HG03095 (cell line): ENCODE measurements at regions not wholly inside any gene's neighbourhood (a gene's known extent, or its start where the extent isn't known, plus 50 kb on each side); places are given as distances from the start of the nearest gene placed in this dataset.

ENCODE experiments used
- ATAC-seq: cut with Tn5 transposase; IDR thresholded peaks from one replicate; pipeline ENCODE4 v1.9.1; 2021; ENCODE audit warnings: moderate library complexity; ENCODE audit not compliant: unreplicated experiment

DNA sequence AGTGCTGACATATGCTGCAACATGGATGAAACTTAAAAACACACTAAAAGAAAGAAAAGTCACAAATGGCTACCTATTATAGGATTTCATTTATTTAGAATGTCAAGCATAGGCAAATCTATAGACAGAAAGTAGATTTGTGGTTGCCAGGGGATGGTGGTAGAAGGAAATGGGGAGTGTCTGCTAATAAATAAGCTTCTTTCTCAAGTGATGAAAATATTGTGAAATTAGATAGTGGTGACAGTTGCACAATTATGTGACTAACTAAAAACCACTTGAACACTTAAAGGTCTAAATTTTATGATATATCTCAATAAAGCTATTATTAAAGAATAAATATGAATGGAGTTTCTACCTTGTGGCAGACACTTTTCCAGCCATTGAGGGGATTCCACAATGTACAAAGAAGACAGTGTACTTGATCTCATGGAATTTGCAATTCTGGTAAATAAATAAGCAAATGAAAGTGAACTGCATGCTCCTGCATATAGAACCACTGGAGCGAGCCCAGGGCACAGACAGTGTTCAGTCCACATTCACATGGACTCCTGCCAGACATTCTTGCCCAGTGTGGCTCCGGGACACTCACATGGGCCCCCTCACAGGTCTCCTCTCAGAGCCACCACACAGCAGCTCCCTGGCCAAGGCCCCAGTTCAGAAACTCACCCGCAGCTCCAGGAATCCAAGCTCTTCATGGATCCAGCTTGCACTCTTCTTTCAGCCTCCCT, 107.1 kb upstream of the ARID2 start:
- ATAC-seq: no peak

DNA sequence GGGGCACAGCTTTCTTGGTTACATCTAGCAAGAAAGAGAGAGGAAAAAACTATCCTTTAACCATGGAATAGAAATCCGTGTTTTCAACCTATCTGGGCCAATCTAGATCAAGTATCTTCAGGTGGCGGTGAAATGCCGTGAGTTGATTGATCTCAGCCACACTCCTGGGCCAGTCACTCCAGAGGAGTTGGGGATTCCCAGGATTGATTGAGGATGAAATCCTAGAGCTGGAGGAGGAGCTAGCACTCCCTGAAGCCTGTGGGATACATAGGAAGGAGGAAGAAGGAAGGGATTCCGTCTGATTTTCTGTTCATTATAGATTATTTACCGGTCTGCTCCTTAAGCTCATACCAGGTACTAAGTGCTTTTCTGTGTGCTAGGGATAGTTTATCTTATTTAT, 106.3 kb upstream of the ARID2 start:
- no peak for ATAC-seq

DNA sequence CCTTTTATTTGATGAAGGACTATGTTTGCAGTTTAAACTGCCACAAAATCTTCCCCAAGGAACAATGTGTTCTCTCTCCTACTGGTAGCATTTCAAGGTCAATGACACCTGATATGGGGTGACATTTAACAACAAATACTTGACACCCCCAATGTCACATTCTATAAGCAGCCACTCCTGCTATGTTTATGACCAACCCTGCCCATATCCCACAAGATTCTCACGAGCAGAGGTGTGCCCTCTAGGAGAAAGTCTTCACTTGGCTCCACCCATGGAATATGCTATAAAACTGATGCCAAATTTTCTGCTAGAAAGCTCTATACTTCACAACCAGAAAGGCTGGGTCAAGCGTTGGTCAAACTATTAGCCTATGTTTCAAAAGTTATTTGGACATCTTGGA, 105.6 kb upstream of the ARID2 start:
- ATAC-seq: no peak

DNA sequence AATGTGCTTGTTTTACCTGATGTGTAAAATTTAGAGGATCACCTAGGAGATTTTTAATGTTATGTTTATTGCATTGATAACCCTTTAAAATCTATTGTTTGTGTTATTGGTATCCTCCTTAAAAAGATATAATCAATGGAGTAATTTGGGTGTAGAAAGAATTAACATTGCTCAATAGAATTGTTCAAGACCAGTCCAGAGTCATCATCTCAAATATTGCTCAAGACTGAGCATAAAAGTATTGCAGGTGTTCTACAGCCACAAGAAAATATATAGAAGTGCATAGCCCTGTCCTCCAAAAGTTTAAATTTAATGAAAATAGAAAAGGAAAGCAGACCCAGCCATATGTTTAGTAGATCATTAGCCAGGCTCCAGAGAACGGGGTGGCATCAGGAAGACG, 102.5 kb upstream of the ARID2 start:
- ATAC-seq: no peak

DNA sequence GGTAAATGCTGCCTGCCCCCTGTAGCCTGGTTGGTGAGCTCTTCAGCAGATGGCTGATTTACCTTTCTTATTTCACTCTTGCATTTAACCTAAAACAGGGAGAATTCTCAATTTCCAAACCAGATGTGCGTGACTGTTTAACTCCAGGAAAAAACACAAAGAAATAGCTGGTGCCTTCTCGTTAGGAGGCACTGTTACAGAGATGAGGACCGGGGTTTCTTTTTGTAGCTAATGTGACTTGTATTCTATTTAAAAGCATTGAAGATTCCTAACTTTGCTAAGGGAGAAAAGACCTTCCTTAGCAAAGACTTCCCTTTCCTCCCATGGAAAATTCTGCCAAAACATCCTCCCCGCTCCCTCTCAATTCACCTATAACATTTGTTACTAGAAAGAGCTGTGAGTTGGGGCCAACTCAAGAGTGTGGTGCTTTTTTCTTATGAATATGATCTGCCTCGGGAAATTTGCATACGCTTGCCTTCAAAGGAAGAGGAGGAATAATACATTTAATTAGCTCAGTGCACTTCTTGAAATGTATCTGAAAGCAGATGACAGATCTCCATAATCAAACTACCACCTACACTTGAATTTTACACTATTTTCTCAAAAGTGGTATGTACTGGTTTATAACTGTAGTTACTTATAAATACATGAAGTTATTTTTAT, 102.0 kb upstream of the ARID2 start:
- ATAC-seq: no peak

DNA sequence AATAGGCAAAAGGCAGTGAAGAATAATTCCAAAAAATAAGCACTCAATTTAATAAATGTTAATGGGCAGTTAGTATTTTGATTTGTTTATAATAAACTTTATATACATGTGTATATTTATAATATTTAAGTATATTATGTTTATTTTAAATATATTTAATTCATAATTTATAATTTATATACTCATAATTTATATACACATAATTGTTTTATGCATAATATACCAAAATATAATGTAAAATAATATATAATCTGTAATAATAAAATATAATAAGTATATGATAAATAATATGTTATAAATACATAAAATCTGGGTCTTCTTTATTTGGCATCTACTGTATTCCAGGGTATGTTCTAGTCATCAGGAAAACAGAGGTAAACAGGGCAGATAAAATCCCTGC, 100.2 kb upstream of the ARID2 start:
- no peak for ATAC-seq

DNA sequence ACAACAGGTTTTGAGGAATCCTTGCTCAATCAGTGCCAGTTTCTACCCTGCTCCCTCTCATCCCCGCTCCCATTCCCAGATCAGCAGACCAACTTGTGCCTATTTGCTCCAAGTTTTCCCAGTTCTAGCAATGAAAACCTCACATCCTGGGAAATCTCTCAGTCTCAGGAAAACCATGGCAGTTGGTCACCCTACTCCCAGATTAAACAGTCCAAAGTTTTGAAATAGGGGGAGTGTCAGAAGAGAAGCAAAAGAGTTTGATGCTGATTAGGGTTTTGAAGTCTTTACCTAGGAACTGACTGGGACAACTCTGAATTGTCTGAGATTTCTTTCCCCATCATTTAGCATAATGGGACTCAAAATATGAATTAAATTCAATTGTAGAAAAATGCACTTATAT, 95.8 kb upstream of the ARID2 start:
- ATAC-seq: no peak

DNA sequence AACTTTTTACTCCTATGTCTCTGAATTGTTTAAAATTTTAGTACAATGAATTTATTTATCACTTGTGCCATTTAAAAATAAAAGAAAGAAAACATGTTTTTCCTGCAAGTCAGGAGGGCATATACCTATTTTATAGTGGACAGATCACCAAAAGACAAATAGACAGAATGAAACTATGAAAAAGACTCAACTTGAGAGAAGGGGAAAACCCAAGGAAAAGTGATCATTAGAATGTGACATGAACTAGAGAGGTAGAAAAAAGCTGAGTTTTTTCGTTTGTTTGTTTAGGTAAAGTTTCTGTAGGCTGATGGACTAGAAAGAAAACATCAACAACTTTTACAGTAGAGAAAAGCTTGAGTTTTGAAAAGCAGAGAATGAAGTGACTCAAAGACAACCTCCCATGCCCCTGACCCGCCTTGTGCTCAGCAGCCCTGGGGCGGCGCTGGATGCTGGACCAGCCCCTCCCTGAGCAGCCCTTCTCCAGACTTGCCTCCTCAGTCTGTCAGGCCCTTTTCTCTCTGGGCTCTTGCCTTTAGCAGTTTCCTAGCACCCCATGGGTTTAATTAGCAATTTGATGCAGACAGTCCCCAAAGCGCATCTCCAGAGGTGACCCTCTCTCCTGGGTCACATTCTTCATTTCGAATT, 95.1 kb upstream of the ARID2 start:
- ATAC-seq: peak; percentile 74

DNA sequence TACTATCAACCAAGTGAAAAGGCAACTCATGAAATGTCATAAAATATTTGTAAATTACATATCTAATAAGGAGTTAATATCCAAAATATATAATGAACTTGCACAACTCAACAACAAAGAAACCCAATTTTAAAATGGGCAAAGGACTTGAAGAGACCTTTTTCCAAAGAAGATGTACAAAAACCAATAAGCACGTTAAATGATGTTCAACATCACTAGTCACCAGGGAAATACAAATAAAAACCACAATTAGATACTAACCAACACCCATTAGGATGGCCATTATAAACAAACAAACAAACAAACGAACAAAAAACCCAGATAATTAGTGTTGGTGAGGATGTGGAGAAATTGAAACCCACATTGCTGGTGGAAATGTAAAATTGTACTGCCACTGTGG, 92.3 kb upstream of the ARID2 start:
- ATAC-seq: no peak

DNA sequence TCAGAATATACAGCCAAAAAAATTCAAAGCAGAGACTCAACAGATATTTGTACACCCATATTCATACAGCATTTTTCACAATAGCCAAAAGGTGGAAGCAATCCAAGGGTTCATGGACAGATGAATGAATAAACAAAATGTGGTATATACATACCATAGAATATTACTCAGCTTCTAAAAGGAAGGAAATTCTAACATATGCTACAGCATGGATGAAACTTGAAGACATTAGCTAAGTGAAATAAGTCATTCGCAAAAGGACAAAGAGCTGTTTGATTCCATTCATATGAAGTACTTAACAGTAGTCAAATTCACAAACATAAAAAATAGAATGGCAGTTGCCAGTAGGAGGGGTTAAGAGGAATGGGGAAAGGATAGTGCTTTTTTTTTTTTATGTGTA, 91.8 kb upstream of the ARID2 start:
- no peak for ATAC-seq

DNA sequence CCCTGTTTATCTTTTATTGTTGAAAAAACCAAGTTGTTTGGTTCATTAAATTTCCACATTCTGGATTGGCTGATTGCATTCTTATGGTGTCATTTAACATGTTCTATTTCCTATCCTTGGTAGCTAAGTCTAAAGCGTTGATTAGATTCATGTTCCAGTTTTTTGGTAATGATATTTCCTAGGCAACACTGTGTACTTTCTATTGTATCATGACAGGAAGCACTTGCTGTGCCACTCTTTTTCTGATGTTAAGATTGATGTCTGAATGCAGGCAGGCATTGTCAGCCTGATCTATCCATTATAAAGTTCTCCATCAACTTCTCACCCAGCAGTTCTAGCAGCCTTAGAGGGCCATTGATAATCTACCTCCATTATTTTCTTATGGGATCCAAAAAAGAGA, 91.1 kb upstream of the ARID2 start:
- ATAC-seq: no peak

DNA sequence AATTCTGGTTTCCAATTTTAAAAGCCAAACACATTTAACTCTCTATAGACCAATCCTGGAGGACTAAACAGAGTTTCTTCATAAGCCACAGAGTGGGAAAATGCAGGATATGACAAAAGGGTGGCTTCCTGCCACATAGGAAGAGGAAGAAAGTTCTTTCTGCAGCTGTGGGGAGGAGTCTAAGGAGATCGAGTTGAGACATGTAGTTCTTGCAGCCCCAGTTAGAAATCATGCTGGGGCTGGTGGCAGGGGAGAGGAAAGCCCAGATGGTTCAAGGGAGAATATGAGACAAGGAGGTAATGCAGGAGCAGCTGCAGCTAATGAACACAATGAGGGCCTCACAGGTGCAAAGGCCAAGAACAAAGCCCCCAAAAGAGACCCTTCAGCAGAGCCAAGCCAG, 85.0 kb upstream of the ARID2 start:
- ATAC-seq: no peak

DNA sequence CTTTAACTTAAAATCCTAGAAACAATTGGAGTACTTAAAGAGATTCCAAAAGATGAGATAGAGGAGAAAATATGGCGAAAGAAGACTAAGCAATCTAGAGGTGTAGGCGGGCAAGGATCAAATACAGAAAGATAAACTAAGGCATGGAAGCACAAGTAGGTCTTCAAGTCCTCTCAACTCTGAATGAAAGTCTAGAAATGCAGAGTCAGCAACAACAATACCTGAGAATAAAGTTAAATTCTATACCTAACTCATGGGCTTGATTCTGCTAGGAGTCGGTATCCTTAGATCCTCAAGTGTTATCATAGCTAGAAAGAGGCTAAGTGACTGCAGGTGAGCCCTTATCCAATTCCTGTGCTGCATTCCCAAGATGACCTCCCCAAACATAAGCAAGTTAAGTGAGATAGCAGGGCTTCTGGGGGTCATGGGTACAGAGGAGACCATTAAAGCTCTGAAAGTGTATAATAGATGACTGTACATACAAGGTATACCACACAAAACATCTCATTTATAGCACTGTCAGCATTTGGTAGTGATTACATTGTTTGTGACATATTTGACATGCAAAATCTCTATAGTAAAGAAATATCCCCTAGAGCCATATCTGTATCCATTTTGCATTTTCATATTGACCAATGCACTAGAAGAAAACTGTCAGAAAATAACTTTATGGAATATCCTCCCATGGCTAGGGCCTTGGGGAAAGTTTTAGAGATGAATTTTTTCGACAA, 82.5 kb upstream of the ARID2 start:
- no peak for ATAC-seq

DNA sequence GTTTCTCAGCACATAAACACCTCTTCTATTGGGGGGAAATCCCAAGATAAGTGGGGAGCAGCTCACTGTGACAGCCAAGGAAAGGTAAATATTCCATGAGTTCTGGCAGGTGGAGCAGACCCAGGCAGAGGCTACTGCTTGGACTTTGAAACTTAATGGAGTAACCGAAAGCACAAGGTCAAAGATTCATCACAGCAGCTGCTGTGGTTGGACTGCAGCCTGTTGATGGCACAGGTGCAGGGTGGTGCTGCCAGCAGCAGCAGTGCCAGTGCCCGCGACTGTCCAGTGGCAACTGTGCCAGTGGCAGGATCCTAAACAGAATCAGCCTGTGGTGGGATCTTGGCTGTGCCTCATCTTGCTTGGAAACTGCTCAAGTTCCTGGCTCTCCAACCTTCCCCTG, 81.4 kb upstream of the ARID2 start:
- ATAC-seq: no peak

DNA sequence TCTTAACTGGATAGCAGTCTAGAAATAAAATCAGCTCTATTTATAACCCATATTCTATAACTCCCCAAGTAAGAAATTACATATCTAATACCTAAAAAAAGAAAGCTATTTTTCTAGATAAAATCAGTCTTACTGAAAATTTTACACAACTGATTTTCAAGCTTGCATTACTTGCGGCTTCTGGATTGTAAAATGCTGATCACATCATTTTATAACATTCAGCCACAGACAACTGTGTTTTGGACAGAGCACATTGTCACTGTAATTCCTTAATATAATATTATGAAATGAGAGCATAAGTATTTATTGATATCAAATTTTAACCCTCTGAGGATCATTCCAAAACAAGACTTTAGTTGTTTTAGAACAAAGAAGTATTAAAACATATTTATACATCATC, 78.5 kb upstream of the ARID2 start:
- no peak for ATAC-seq

DNA sequence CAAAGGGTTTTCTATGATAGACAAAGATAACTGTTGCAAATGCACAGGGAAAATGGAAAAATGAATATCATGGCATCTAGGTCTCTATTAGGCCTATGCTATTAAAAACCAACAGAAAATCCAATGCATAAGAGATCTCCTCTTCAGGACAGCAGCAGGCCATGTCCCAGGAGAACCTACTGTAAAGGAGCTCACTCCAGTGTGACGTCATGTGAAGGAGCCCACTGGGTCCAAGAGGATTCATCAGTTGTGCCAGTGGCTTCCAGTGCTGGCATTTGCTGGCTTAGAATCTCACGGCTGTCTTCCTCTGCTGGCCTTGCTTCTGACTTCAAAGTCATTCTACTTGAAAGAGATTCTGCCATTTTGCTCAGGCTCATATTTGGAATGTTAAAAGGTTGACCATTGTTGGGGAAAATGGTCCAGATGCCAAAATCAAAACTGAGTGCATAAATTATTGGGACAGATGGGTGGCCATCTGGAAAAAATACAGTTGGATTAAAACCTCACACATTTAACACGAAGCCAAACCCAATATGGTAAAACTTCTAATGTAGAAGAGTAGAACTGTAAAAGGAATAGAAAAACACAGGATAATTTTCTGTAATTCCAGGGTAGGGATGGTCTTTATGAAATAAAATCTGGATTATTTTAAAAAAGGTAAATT, 75.4 kb upstream of the ARID2 start:
- ATAC-seq: no peak

DNA sequence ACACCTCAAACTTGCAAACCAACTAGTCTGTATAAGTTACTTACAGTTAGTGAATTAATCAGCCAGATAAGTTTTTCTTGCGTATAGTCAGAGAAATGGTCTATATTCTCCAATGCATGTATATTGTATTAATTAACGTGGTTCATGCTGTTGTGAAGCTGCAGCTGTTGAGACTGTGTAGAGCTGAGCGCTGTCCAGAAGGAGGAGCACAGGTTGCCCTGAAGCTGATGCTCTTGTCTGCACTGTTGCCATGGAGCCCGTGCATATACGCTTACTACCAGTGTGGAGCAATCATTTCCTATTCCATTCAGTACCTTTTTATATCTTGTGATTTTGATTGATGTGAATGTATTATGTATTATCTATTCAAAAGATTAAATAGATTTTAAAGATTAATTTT, 74.3 kb upstream of the ARID2 start:
- no peak for ATAC-seq

DNA sequence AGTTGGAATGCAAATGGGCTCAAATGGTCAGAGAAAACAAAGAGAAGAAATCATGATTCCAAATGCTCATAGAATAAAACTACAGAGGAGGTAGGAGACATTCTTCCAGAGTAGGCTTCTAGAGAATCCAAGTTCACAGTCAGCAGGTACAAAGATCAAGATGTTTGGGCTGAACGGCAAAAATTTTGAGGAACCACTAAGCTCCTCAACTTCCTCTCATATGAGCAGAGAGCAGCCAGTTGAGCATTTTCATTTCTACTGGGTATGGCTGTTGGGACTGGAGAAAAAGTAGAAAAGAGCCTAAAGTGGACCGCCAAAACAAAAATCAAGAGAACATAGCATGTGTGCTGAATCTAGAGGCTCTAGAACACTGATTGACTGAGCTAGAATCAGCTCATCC, 73.8 kb upstream of the ARID2 start:
- no peak for ATAC-seq

DNA sequence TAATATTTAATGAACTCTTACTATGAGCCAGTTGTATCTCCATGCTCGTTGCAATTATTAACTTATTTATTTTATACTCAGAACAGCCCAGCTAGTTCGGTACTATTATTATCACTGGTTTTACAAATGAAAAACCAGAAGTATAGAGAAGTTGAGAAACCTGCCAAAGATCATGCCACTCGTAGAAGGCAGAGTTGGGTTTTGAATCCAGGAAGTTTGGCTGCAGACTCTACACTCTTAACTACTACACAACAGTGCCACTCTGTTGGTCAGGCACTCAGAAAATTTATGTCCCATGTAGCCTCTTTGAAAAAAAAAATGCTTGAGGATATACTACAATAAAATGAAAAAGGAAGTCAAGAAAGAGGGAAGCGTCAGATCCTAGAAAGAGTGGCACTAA, 71.5 kb upstream of the ARID2 start:
- ATAC-seq: no peak

DNA sequence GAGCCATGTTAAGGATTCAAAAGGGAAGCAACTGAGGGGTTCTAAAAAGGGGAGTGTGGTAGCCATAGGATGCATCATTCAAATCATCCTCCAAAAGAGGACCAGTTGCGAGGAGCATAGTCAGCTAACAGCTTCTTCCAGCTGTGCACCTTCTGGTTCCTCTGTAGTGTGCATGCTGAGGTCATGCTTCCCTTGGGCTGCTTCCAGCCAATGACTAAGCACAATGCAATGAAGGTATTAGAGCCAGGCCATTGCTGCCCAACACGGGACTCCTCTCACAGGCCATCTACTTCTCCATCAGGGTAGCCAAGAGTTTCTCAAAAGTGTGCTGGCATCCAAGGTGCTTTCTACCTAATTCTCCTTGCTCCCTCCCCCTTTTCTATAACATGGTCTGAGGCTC, 69.2 kb upstream of the ARID2 start:
- ATAC-seq: no peak

DNA sequence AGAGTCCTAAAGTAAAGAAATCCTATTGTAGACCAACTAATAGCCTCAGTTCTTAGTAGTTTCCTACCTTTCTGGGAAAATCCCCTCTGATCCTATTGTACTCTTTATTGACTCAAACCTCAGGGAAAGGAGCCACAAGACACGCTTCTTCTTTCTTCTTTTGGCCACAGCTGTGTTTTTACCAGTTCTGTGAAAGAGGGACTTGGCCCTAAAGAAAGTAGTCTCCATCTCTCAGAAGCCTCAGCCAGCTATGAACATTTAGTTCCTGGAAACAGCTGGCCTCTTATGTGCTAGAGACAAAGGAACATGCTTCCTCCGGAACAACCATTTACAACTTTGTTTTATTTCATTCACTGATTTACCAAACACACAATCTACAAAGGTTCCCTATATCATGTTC, 66.1 kb upstream of the ARID2 start:
- ATAC-seq: no peak
